HepG2 (cell line): ENCODE measurements at regions not wholly inside any gene's neighbourhood (a gene's known extent, or its start where the extent isn't known, plus 50 kb on each side); places are given as distances from the start of the nearest gene placed in this dataset.

Experiments
- ATAC-seq: fragments of 200-7000 bp; cut with Tn5 transposase; 3 replicates; pipeline ENCODE4 v1.9.1; 2020; ENCODE audit warnings: mild to moderate bottlenecking, moderate library complexity
- BruUV-seq: library from RNA; stranded (reverse); fragments of 400-500 nt; replicated peaks from 2 replicates; lab custom pipeline; 2021; lab: Mats Ljungman, UMichigan
- CTCF ChIA-PET: fragments of 300-600 bp; formaldehyde crosslinking; extraction: SDS; loops from one replicate; lab custom pipeline; 2021; ENCODE audit warnings: low total read pairs, inconsistent platforms, low intra/inter-chr PET ratio; lab: Yijun Ruan, JAX
- POLR2A ChIA-PET: fragments of 350-600 bp; sonication (Branson Sonifier 250); formaldehyde crosslinking; loops from one replicate; lab custom pipeline; 2020; ENCODE audit warnings: antibody characterized with exemption, inconsistent platforms; lab: Yijun Ruan, JAX
- DNase-seq: peaks from one replicate; pipeline ENCODE4 v3.0.0-alpha.2; 2015; ENCODE audit warnings: low spot score
- FAIRE-seq: peaks from 3 replicates; lab custom pipeline; 2011; peaks lifted over from hg19 to GRCh38; lab: Jason Lieb, UNC
- H2AFZ ChIP-seq: one replicate; pipeline ENCODE4 v1.6.1; 2011; ENCODE audit warnings: low read length, inconsistent platforms
- H3K27ac ChIP-seq: fragments of 300-600 bp; 3 replicates; pipeline ENCODE4 v1.8.0; 2011; ENCODE audit warnings: mixed run types, mild to moderate bottlenecking, mixed read lengths, low read length, inconsistent platforms; ENCODE audit not compliant: insufficient read depth; ENCODE audit errors: extremely low read length
- H3K27me3 ChIP-seq, 2 experiments: fragments of 200-600 bp in 1 of 2; 2 replicates in 1 of 2; 3 replicates in 1 of 2; pipeline versions ENCODE4 v1.6.0 to v1.8.0; 2011; ENCODE audit warnings: low read length in 2 of 2, mild to moderate bottlenecking in 2 of 2, moderate library complexity in 2 of 2, inconsistent platforms in 1 of 2; ENCODE audit not compliant: insufficient read depth in 2 of 2, control insufficient read depth in 1 of 2
- H3K36me3 ChIP-seq, 2 experiments: fragments of 200-600 bp in 1 of 2; replicated peaks in 1 of 2; 2 replicates in 1 of 2; 3 replicates in 1 of 2; pipeline versions ENCODE4 v1.5.1 to v1.8.0; 2011; ENCODE audit warnings: low read length in 2 of 2, inconsistent platforms in 1 of 2; ENCODE audit not compliant: insufficient read depth in 2 of 2, control insufficient read depth in 1 of 2
- H3K4me1 ChIP-seq: 2 replicates; pipeline ENCODE4 v1.5.1; 2012; ENCODE audit warnings: low read length, inconsistent platforms; ENCODE audit not compliant: insufficient read depth
- H3K4me2 ChIP-seq: 2 replicates; pipeline ENCODE4 v1.6.0; 2011; ENCODE audit warnings: low read depth, low read length, inconsistent platforms
- H3K4me3 ChIP-seq, 3 experiments: fragments of 200-600 bp in 1 of 3; sonication (generic), shearing (Covaris generic) in 1 of 3; replicated peaks in 1 of 3; 2 replicates each; pipeline ENCODE4 v1.5.1; 2011 to 2016; ENCODE audit warnings: low read length in 3 of 3, inconsistent platforms in 2 of 3, low read depth in 2 of 3, mild to moderate bottlenecking in 2 of 3, control low read depth in 1 of 3, mixed read lengths in 1 of 3; ENCODE audit not compliant: insufficient read depth in 1 of 3
- H3K79me2 ChIP-seq: one replicate; pipeline ENCODE4 v1.6.1; 2011; ENCODE audit warnings: low read length, inconsistent platforms; ENCODE audit not compliant: insufficient read depth
- H3K9ac ChIP-seq: 2 replicates; pipeline ENCODE4 v1.6.0; 2011; ENCODE audit warnings: mild to moderate bottlenecking, low read depth, low read length, inconsistent platforms; ENCODE audit not compliant: insufficient read depth
- H3K9me3 ChIP-seq: 2 replicates; pipeline ENCODE4 v1.5.1; 2012; ENCODE audit warnings: mild to moderate bottlenecking, low read length
- H4K20me1 ChIP-seq: 2 replicates; pipeline ENCODE4 v1.6.0; 2011; ENCODE audit warnings: inconsistent platforms, mild to moderate bottlenecking, low read length, moderate library complexity; ENCODE audit not compliant: insufficient read depth
- FLYWCH1 ChIP-seq: sonication (generic); formaldehyde crosslinking; IDR thresholded peaks from 2 replicates; pipeline ENCODE4 v1.8.1; 2023; ENCODE audit warnings: mild to moderate bottlenecking, missing genetic modification reagents
- HMGXB4 ChIP-seq, 2 experiments: sonication (generic) in 1 of 2; formaldehyde crosslinking in 1 of 2; IDR thresholded peaks; 2 replicates each; pipeline versions ENCODE4 v1.4.0 to v1.6.1; 2018 to 2020; ENCODE audit warnings: missing genetic modification reagents in 2 of 2, borderline replicate concordance in 1 of 2, low read depth in 1 of 2, mild to moderate bottlenecking in 1 of 2, missing biosample characterization in 1 of 2
- HOXA9 ChIP-seq: sonication (generic); formaldehyde crosslinking; IDR thresholded peaks from 2 replicates; pipeline ENCODE4 v1.8.1; 2022; ENCODE audit warnings: missing genetic modification reagents, mild to moderate bottlenecking, moderate library complexity, borderline replicate concordance
- NCOA2 ChIP-seq: sonication (generic); formaldehyde crosslinking; IDR thresholded peaks from 2 replicates; pipeline ENCODE4 v1.8.0; 2022; ENCODE audit warnings: inconsistent platforms
- PLRG1 ChIP-seq: fragments of 450-650 bp; conservative IDR thresholded peaks from 2 replicates; pipeline ENCODE4 v1.6.1; 2016
- SP140L ChIP-seq: sonication (generic); formaldehyde crosslinking; IDR thresholded peaks from 2 replicates; pipeline ENCODE4 v1.4.0; 2020; ENCODE audit warnings: missing genetic modification reagents, borderline replicate concordance
- ZBTB21 ChIP-seq: sonication (generic); formaldehyde crosslinking; IDR thresholded peaks from 2 replicates; pipeline ENCODE4 v1.4.0; 2020; ENCODE audit warnings: missing genetic modification reagents
- ZNF766 ChIP-seq: sonication (generic); formaldehyde crosslinking; IDR thresholded peaks from 2 replicates; pipeline ENCODE4 v1.5.0; 2020; ENCODE audit warnings: missing genetic modification reagents, borderline replicate concordance
- WGBS: methylation state at CpG from one replicate; pipeline ENCODE4 v1.1.6; 2017; ENCODE audit warnings: low lambda C conversion rate; 5-methylcytosine and 5-hydroxymethylcytosine counted together
- in situ Hi-C: cut with HindIII; loops from 2 replicates; pipeline ENCODE4 v1.10.0; 2017; ENCODE audit warnings: low pct_unique_long_range_greater_than_20kb; ENCODE audit not compliant: extremely low pct_ligation_motif_present
- intact Hi-C: fragments of 100-400 bp; cut with micrococcal nuclease; formaldehyde crosslinking; loops from one replicate; pipeline ENCODE4 v1.10.0; 2022; ENCODE audit not compliant: unreplicated experiment
- TF ChIP-seq, protein P1 (sequence below): sonication (generic); formaldehyde crosslinking; IDR thresholded peaks from 2 replicates; pipeline ENCODE4 v1.9.0; 2021; ENCODE audit warnings: missing genetic modification reagents, borderline replicate concordance
- TF ChIP-seq, protein P2 (sequence below): sonication (generic); formaldehyde crosslinking; IDR thresholded peaks from 2 replicates; pipeline ENCODE4 v1.5.0; 2020; ENCODE audit warnings: mild to moderate bottlenecking, missing genetic modification reagents, borderline replicate concordance

GRCh38 chr3:43863966-43864933 lies 173.5 kb downstream of the ABHD5 start:
- Histone ChIP-seq H4K20me1 (no peaks in the 10 kb centered on the region), H3K4me3 (no peak overlapping the region), H3K27ac (no peak overlapping the region), H3K9ac (no peak overlapping the region), H3K9me3 (no peaks in the 10 kb centered on the region), H3K36me3 (no peaks in the 10 kb centered on the region), H3K27me3 (peaks cover 2 to 9% of the 10 kb centered on the region in 2 experiments; a peak in 3 of 5 replicates), H3K79me2 (no peaks in the 10 kb centered on the region), H2AFZ (no peak overlapping the region), H3K4me2 (no peak overlapping the region), H3K4me1 (no peaks in the 10 kb centered on the region)
- ATAC-seq (no peak), DNase-seq (no peak), FAIRE-seq (no peak)
- POLR2A ChIA-PET: no interaction called here
- TF ChIP-seq, protein P1, sequence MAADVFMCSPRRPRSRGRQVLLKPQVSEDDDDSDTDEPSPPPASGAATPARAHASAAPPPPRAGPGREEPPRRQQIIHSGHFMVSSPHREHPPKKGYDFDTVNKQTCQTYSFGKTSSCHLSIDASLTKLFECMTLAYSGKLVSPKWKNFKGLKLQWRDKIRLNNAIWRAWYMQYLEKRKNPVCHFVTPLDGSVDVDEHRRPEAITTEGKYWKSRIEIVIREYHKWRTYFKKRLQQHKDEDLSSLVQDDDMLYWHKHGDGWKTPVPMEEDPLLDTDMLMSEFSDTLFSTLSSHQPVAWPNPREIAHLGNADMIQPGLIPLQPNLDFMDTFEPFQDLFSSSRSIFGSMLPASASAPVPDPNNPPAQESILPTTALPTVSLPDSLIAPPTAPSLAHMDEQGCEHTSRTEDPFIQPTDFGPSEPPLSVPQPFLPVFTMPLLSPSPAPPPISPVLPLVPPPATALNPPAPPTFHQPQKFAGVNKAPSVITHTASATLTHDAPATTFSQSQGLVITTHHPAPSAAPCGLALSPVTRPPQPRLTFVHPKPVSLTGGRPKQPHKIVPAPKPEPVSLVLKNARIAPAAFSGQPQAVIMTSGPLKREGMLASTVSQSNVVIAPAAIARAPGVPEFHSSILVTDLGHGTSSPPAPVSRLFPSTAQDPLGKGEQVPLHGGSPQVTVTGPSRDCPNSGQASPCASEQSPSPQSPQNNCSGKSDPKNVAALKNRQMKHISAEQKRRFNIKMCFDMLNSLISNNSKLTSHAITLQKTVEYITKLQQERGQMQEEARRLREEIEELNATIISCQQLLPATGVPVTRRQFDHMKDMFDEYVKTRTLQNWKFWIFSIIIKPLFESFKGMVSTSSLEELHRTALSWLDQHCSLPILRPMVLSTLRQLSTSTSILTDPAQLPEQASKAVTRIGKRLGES (CRISPR knock-in tag): no peak
- TF ChIP-seq FLYWCH1 (CRISPR knock-in tag): no peak
- no peak for TF ChIP-seq NCOA2 (CRISPR knock-in tag)
- BruUV-seq: no TSS peak
- WGBS: 4% methylated on average over 6 of the region's 6 CpGs
- CTCF ChIA-PET: no interaction called here
- in situ Hi-C loops: no loop called here
- intact Hi-C loops: no loop called here

GRCh38 chr3:43865351-43865750 lies 174.6 kb downstream of the ABHD5 start:
- Histone ChIP-seq H3K9me3 (no peaks in the 10 kb centered on the region), H3K27ac (no peak overlapping the region), H4K20me1 (no peaks in the 10 kb centered on the region), H3K9ac (no peak overlapping the region), H3K27me3 (peaks cover 0 to 9% of the 10 kb centered on the region in 2 experiments; a peak in 3 of 5 replicates), H3K4me3 (no peak overlapping the region), H2AFZ (no peak overlapping the region), H3K79me2 (no peaks in the 10 kb centered on the region), H3K36me3 (no peaks in the 10 kb centered on the region), H3K4me1 (no peaks in the 10 kb centered on the region), H3K4me2 (no peak overlapping the region)
- in situ Hi-C loops: no loop called here
- POLR2A ChIA-PET: no interaction called here
- no peak for FAIRE-seq
- BruUV-seq: no TSS peak
- intact Hi-C loops: no loop called here
- no peak for DNase-seq
- 66% methylated on average over 3 of the region's 4 CpGs for WGBS
- CTCF ChIA-PET: no interaction called here
- no peak for ATAC-seq
- TF ChIP-seq HMGXB4 (CRISPR knock-in tag; IDR thresholded peaks at IDR 0.05; ENCODE audit: borderline replicate concordance in 1 of 2, low read depth in 1 of 2) (no peak), PLRG1 (no peak), ZBTB21 (CRISPR knock-in tag) (no peak), SP140L (CRISPR knock-in tag) (no peak), ZNF766 (CRISPR knock-in tag) (no peak), HOXA9 (CRISPR knock-in tag) (no peak)
- TF ChIP-seq, protein P2, sequence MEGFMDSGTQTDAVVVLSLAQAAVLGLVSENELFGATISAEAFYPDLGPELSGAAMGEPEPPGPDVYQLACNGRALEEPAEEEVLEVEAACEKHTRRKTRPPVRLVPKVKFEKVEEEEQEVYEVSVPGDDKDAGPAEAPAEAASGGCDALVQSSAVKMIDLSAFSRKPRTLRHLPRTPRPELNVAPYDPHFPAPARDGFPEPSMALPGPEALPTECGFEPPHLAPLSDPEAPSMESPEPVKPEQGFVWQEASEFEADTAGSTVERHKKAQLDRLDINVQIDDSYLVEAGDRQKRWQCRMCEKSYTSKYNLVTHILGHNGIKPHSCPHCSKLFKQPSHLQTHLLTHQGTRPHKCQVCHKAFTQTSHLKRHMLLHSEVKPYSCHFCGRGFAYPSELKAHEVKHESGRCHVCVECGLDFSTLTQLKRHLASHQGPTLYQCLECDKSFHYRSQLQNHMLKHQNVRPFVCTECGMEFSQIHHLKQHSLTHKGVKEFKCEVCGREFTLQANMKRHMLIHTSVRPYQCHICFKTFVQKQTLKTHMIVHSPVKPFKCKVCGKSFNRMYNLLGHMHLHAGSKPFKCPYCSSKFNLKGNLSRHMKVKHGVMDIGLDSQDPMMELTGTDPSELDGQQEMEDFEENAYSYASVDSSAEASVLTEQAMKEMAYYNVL (CRISPR knock-in tag): no peak
